ENCODE measurements at regions not wholly inside any gene's neighbourhood (a gene's known extent, or its start where the extent isn't known, plus 50 kb on each side); places are given as distances from the start of the nearest gene placed in this dataset.
"Not testable (repeated sequence)": the region's sequence is repeated elsewhere in the genome, so short reads cannot be mapped to it uniquely, and the experiment has no call there.

GRCh38 chr19:31531326-31531725, 182.1 kb upstream of the TSHZ3 start:
- no peak for DNase-seq

GRCh38 chr19:31532034-31532433, 182.8 kb upstream of the TSHZ3 start:
- no peak for DNase-seq

DNA sequence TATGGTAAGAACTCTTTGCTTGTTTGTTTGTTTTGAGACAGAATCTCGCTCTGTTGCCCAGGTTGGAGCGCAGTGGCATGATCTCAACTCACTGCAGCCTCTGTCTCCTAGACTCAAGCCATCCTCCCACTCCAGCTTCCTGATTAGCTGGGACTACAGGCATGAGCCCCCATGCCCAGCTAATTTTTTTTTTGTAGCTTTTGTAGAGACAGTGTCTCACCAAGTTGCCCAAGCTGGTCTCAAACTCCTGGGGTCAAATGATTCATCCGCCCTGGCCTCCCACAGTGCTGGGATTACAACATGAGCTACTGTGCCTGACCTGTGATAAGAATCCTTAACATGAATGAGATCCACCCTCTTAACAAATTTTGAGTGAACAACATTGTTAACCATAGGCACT, 183.9 kb upstream of the TSHZ3 start:
- no peak for DNase-seq

GRCh38 chr19:31534231-31534630, 185.0 kb upstream of the TSHZ3 start:
- no peak for DNase-seq

GRCh38 chr19:31534786-31535657, 185.8 kb upstream of the TSHZ3 start:
- no peak for DNase-seq

- DNase-seq, result no peak
Measured at GRCh38 chr19:31535691-31536460, 186.6 kb upstream of the TSHZ3 start.

- DNase-seq, result no peak
Measured at GRCh38 chr19:31537136-31537535, 187.9 kb upstream of the TSHZ3 start.

GRCh38 chr19:31537902-31538301, 188.7 kb upstream of the TSHZ3 start:
- not testable (repeated sequence) for DNase-seq

- DNase-seq, result no peak
Measured at GRCh38 chr19:31538879-31539278, 189.6 kb upstream of the TSHZ3 start.

GRCh38 chr19:31539386-31539785, 190.2 kb upstream of the TSHZ3 start:
- DNase-seq, result no peak

GRCh38 chr19:31541396-31541795, 192.2 kb upstream of the TSHZ3 start:
- no peak for DNase-seq

- no peak for DNase-seq
Measured at GRCh38 chr19:31543456-31543855, 194.2 kb upstream of the TSHZ3 start.

DNA sequence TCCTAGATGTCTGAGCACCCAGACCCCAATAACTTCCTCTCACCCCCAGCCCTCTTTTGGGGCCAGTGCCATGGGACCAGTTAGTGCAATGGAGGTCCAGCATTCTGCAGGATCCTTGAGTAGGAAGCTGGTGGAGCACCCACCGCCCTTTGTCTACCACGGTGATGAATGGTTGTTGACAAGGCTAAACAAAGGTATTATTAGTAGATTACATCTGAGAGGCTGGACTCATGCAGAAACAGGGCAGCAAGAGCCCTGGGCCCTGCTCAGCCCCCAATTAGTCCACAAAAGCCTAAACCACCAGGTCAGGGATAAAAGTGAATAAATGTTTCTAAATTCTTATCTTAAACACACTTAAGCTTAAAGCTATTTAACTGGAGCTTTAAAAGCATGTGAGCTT, 196.5 kb upstream of the TSHZ3 start:
- peak; percentile 88 for DNase-seq

DNA sequence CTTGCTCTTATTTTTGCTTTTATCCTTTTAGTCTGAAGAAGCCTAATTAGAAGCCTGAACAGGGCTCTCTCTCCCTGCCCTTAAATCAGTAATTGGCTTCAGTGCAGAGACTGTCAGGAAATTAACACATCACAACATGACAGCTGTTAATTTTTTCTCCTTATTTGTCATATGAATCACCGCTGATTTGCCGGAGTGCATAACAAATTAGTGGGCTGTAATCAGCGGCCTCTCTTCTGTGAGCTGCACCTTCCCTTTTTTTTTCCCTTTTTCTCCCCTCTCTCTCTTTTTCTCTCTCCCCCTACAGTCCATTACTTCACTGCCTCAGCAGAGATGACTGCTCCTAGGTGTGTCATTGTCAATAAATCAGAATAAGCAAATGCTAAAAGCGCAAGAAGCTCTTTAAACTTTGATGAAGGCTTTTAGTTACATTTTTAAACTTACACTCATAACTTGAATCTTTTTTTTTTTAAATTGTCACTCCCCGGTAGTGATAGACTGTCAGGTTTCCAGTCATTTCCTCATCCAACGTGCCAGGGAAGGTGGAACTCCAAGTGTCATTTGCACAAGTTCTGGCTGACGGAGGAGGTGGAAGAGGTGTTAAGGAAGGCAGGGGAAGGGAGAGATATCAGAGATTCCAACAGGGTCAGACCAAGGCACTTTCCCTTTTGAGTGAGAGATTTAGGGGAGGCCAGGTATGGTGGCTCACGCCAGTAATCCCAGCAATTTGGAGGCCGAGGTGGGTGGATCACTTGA, 197.1 kb upstream of the TSHZ3 start:
- peak; percentile 88 for DNase-seq

GRCh38 chr19:31548941-31549340, 199.7 kb upstream of the TSHZ3 start:
- peak; percentile 57 for DNase-seq

GRCh38 chr19:31553112-31553845, 204.0 kb upstream of the TSHZ3 start:
- DNase-seq, result no peak

DNA sequence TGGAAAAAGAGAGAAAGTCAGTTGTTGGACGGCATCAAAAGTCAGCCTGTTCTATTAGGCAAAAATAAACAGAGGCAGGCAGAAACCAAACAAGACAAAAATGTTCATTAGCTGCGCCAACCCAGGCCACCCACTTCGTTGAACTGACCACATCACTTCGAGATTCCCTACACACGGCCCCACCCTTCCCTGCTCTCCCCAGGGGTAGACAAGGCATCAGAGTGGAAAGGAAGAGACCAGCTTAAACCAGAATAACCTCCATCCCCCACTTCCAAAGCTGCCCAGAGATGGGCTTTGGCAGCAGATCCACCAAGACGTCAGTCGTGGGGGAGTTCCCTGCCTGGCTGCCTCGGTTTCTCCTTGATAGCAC, 204.6 kb upstream of the TSHZ3 start:
- no peak for DNase-seq

DNA sequence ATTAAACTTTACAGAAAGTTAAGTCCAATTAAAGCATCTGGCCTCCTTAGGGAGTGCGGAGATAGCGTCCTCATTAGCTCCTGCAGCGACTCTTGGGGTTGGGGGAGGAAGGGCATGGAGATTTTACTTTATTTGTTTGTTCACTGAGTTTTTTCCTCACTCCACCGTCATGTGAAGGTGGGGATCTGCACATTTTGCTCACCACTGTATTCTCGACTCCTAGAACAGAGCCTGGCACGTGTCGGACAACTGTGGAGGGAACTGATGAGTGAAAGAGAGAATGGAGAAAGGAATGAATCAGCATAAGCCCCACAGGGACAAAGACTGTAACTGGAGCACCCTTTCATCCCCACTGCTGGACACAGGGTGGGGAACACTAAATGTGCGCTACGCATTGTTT, 205.1 kb upstream of the TSHZ3 start:
- no peak for DNase-seq

DNA sequence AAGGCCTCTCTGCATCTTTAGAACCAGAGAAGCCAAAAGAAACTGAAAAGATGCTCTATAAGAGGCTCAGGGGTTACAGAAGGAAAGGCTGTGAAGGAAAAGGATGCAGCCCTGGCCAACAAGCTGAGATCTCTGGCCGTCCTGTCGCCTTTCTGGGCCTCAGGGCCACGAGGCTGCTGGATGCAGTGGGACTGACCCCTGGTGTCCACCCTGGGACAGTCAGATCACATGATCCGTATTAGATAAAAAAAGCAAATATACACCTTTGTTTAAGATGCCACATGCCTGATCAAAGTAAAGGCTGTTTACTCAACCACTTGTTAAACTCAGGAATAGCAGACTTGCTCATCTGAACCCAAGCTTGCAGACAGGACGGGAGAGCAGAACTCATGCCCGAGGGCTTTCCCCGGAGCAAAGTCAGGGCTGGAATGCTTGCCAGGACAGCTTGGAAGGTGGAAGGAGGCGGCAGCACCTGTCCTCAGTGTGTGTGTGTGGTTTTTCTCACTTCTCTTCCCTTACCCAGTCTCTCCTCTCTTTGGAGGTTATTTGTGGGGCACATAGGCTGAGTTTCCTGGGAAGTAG, 206.5 kb upstream of the TSHZ3 start:
- no peak for DNase-seq

GRCh38 chr19:31559494-31559893, 210.3 kb upstream of the TSHZ3 start:
- no peak for DNase-seq

GRCh38 chr19:31560086-31561060, 211.1 kb upstream of the TSHZ3 start:
- peak; percentile 33 for DNase-seq
